Liver (tissue), 7 donors: ENCODE measurements at regions not wholly inside any gene's neighbourhood (a gene's known extent, or its start where the extent isn't known, plus 50 kb on each side); places are given as distances from the start of the nearest gene placed in this dataset.

ENCODE experiments used
- DNase-seq: peaks from one replicate; pipeline ENCODE4 v3.0.0-alpha.2; 2017; ENCODE audit warnings: low spot score
- H3K27ac ChIP-seq, 2 donors: one replicate each; pipeline ENCODE4 v1.7.0; 2013; ENCODE audit warnings: inconsistent platforms in 2 of 2, low read length in 2 of 2, control low read depth in 1 of 2, low read depth in 1 of 2, mild to moderate bottlenecking in 1 of 2
- H3K27me3 ChIP-seq, 4 donors: one replicate each; pipeline versions ENCODE4 v1.6.1 to v1.7.0; 2013; ENCODE audit warnings: low read length in 3 of 4, inconsistent platforms in 1 of 4, mild to moderate bottlenecking in 1 of 4, moderate library complexity in 1 of 4; ENCODE audit not compliant: control insufficient read depth in 4 of 4, insufficient read depth in 4 of 4
- H3K36me3 ChIP-seq, 4 donors: one replicate each; pipeline versions ENCODE4 v1.6.1 to v1.7.0; 2013; ENCODE audit warnings: low read length in 3 of 4, mild to moderate bottlenecking in 3 of 4, low read depth in 1 of 4, moderate library complexity in 1 of 4; ENCODE audit not compliant: control insufficient read depth in 4 of 4, insufficient read depth in 3 of 4
- H3K4me1 ChIP-seq, 4 donors: one replicate each; pipeline versions ENCODE4 v1.6.1 to v1.7.0; 2013; ENCODE audit warnings: low read length in 3 of 4, mild to moderate bottlenecking in 3 of 4, moderate library complexity in 1 of 4; ENCODE audit not compliant: control insufficient read depth in 4 of 4, insufficient read depth in 4 of 4
- H3K4me3 ChIP-seq, 3 donors: one replicate each; pipeline versions ENCODE4 v1.6.1 to v1.7.0; 2013; ENCODE audit warnings: low read length in 3 of 3, control low read depth in 1 of 3, low read depth in 1 of 3, mild to moderate bottlenecking in 1 of 3
- H3K9ac ChIP-seq, 2 donors: one replicate each; pipeline ENCODE4 v1.7.0; 2013; ENCODE audit warnings: low read length in 2 of 2, mild to moderate bottlenecking in 2 of 2, moderate library complexity in 2 of 2, control low read depth in 1 of 2, low read depth in 1 of 2
- H3K9me3 ChIP-seq, 4 donors: one replicate each; pipeline versions ENCODE4 v1.6.1 to v1.7.0; 2013; ENCODE audit warnings: low read length in 3 of 4; ENCODE audit not compliant: control insufficient read depth in 4 of 4
- EGR1 ChIP-seq, 2 donors: IDR thresholded peaks; 2 replicates each; pipeline ENCODE4 v1.6.1; 2016 to 2018; ENCODE audit warnings: antibody characterized with exemption in 2 of 2, low read depth in 2 of 2
- FOXA1 ChIP-seq: IDR thresholded peaks from 2 replicates; pipeline ENCODE4 v1.6.1; 2016; ENCODE audit warnings: antibody characterized with exemption
- FOXA2 ChIP-seq: IDR thresholded peaks from 2 replicates; pipeline ENCODE4 v1.6.1; 2016; ENCODE audit warnings: antibody characterized with exemption
- GABPA ChIP-seq, 2 donors: IDR thresholded peaks in 1 of 2; conservative IDR thresholded peaks in 1 of 2; 2 replicates each; pipeline ENCODE4 v1.6.1; 2016; ENCODE audit warnings: antibody characterized with exemption in 2 of 2, mild to moderate bottlenecking in 1 of 2, moderate library complexity in 1 of 2
- HNF4A ChIP-seq, 2 donors: conservative IDR thresholded peaks; 2 replicates each; pipeline ENCODE4 v1.6.1; 2016; ENCODE audit warnings: antibody characterized with exemption in 2 of 2, mild to moderate bottlenecking in 2 of 2
- HNF4G ChIP-seq: IDR thresholded peaks from 2 replicates; pipeline ENCODE4 v1.6.1; 2016; ENCODE audit warnings: antibody characterized with exemption
- JUND ChIP-seq, 2 donors: IDR thresholded peaks; 2 replicates each; pipeline ENCODE4 v1.6.1; 2016; ENCODE audit warnings: antibody characterized with exemption in 2 of 2
- MAX ChIP-seq: IDR thresholded peaks from 2 replicates; pipeline ENCODE4 v1.6.1; 2016; ENCODE audit warnings: antibody characterized with exemption
- NR2F2 ChIP-seq: IDR thresholded peaks from 2 replicates; pipeline ENCODE4 v1.6.1; 2016; ENCODE audit warnings: antibody characterized with exemption
- RAD21 ChIP-seq, 2 donors: IDR thresholded peaks; 2 replicates each; pipeline ENCODE4 v1.6.1; 2016; ENCODE audit warnings: antibody characterized with exemption in 2 of 2, mild to moderate bottlenecking in 2 of 2
- REST ChIP-seq: IDR thresholded peaks from 2 replicates; pipeline ENCODE4 v1.6.1; 2016; ENCODE audit warnings: antibody characterized with exemption, mild to moderate bottlenecking
- RXRA ChIP-seq, 2 donors: IDR thresholded peaks; 2 replicates each; pipeline ENCODE4 v1.6.1; 2017 to 2018; ENCODE audit warnings: antibody characterized with exemption in 2 of 2, mild to moderate bottlenecking in 1 of 2
- SP1 ChIP-seq: IDR thresholded peaks from 2 replicates; pipeline ENCODE4 v1.6.1; 2018; ENCODE audit warnings: antibody characterized with exemption, mild to moderate bottlenecking
- TAF1 ChIP-seq: conservative IDR thresholded peaks from 2 replicates; pipeline ENCODE4 v1.6.1; 2016; ENCODE audit warnings: antibody characterized with exemption, mild to moderate bottlenecking
- YY1 ChIP-seq: IDR thresholded peaks from 2 replicates; pipeline ENCODE4 v1.6.1; 2016; ENCODE audit warnings: antibody characterized with exemption, mild to moderate bottlenecking
- WGBS: extraction: QIAGEN DNeasy Blood & Tissue Kit; methylation state at CpG from one replicate; pipeline ENCODE4 v1.1.7; 2013; 5-methylcytosine and 5-hydroxymethylcytosine counted together
- TF ChIP-seq, protein P1 (sequence below): IDR thresholded peaks from 2 replicates; pipeline ENCODE4 v1.6.1; 2016; ENCODE audit warnings: antibody characterized with exemption
- TF ChIP-seq, protein P2 (sequence below): IDR thresholded peaks from 2 replicates; pipeline ENCODE4 v1.6.1; 2016; ENCODE audit warnings: antibody characterized with exemption
- donor health status: healthy.
- donor health status: healthy.
- donor health status: healthy.
- donor health status: healthy.

DNA sequence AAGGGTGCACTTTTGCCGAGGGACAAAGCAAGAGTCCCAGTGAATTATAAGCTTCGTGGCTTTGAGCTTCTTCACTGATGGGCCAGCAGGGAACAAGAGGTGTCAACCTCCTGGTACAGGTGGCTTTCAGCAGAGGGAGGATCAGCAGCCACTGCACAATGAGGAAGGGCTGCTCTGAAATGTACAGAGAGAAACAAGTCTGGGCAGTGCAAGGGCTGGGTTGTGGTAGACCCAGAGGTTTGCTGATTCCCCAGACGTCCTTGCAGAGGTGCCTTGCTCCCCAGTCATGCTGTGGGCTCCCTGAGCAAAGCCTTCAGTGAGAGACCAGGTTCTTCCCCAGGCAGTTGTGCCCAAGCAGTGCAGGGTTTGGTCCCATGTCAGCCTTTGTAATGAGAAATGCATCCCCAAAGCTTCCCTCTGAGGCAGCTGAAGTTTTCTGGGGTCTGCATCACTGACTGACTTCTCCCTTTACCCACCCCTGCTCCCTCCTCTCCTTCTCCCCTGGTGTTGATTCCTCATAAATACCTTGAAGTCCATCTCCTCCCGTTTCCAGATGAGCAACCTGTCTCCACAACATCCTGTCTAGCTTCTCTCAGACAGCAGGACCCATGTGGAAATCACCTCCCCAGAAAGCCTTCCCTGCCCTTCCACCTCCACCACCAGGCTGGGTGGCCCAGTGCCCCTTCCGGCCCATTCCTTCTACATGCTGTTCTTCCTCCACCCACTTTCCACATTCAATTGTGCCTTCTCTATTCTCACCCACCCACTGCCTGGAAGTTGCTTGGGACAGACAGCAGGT is 599.6 kb upstream of the ADAMTS16 start:
- Histone ChIP-seq H3K27ac (no peak overlapping the region), H3K4me1 (no peaks in the 10 kb centered on the region), H3K9ac (no peak overlapping the region), H3K27me3 (no peaks in the 10 kb centered on the region), H3K36me3 (no peaks in the 10 kb centered on the region), H3K9me3 (peaks cover 0 to 3% (median 0%) of the 10 kb centered on the region in 4 donors), H3K4me3 (no peak overlapping the region)
- no peak for DNase-seq
- 58% methylated on average over 5 of the region's 5 CpGs for WGBS
- TF ChIP-seq SP1 (no peak), REST (no peak), HNF4G (no peak), RXRA (IDR thresholded peaks at IDR 0.05) (no peak), FOXA2 (no peak), NR2F2 (no peak), RAD21 (IDR thresholded peaks at IDR 0.05) (no peak), TAF1 (no peak), YY1 (no peak), EGR1 (IDR thresholded peaks at IDR 0.05; ENCODE audit: low read depth in 2 of 2) (no peak), MAX (no peak)
- TF ChIP-seq, protein P1, sequence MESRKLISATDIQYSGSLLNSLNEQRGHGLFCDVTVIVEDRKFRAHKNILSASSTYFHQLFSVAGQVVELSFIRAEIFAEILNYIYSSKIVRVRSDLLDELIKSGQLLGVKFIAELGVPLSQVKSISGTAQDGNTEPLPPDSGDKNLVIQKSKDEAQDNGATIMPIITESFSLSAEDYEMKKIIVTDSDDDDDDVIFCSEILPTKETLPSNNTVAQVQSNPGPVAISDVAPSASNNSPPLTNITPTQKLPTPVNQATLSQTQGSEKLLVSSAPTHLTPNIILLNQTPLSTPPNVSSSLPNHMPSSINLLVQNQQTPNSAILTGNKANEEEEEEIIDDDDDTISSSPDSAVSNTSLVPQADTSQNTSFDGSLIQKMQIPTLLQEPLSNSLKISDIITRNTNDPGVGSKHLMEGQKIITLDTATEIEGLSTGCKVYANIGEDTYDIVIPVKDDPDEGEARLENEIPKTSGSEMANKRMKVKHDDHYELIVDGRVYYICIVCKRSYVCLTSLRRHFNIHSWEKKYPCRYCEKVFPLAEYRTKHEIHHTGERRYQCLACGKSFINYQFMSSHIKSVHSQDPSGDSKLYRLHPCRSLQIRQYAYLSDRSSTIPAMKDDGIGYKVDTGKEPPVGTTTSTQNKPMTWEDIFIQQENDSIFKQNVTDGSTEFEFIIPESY: no peak

- H3K4me3 ChIP-seq: no peak overlapping the region
- H3K27ac ChIP-seq: no peak overlapping the region
- no peaks in the 10 kb centered on the region for H3K27me3 ChIP-seq
- TF ChIP-seq NR2F2: no peak
- no peak for TF ChIP-seq FOXA2
- TF ChIP-seq GABPA (IDR thresholded peaks at IDR 0.05 in 1 of 2, conservative IDR thresholded peaks at IDR 0.05 in 1 of 2): no peak
- TF ChIP-seq, protein P1: no peak
- TF ChIP-seq, protein P2, sequence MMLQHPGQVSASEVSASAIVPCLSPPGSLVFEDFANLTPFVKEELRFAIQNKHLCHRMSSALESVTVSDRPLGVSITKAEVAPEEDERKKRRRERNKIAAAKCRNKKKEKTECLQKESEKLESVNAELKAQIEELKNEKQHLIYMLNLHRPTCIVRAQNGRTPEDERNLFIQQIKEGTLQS: no peak
- no peak for TF ChIP-seq HNF4A (conservative IDR thresholded peaks at IDR 0.05)
- TF ChIP-seq REST: no peak
- TF ChIP-seq JUND (IDR thresholded peaks at IDR 0.05): no peak
- TF ChIP-seq RXRA (IDR thresholded peaks at IDR 0.05): no peak
- no peak for TF ChIP-seq YY1
- TF ChIP-seq MAX: no peak
- no peak for TF ChIP-seq FOXA1
- peaks cover 0 to 3% (median 0%) of the 10 kb centered on the region in 4 donors for H3K9me3 ChIP-seq
- H3K4me1 ChIP-seq: no peaks in the 10 kb centered on the region
- no peak for DNase-seq
- H3K36me3 ChIP-seq: no peaks in the 10 kb centered on the region
- 76% methylated on average over 4 of the region's 4 CpGs for WGBS
- H3K9ac ChIP-seq: no peak overlapping the region
Measured at GRCh38 chr5:4541334-4541733, 598.8 kb upstream of the ADAMTS16 start.
